ENCODE measurements at regions not wholly inside any gene's neighbourhood (a gene's known extent, or its start where the extent isn't known, plus 50 kb on each side); places are given as distances from the start of the nearest gene placed in this dataset.

GRCh38 chr3:22208844-22209243, 457.8 kb upstream of the ZNF385D start:
- no peaks in the 10 kb centered on the region for H3K9me3 ChIP-seq (ENCODE audit: control insufficient read depth, insufficient read depth, low read length)
- WGBS (ENCODE audit: insufficient coverage): no CpG with 5 or more reads among the region's 1 CpG
- no peak overlapping the region for H3K4me3 ChIP-seq (ENCODE audit: low read depth, low read length)
- H3K4me1 ChIP-seq (ENCODE audit: control insufficient read depth, insufficient read depth, low read length): no peaks in the 10 kb centered on the region
- H3K27me3 ChIP-seq (ENCODE audit: control insufficient read depth, insufficient read depth, low read length): no peaks in the 10 kb centered on the region
- H3K36me3 ChIP-seq (ENCODE audit: control insufficient read depth, insufficient read depth, low read length): no peaks in the 10 kb centered on the region
- no peak overlapping the region for H3K27ac ChIP-seq (ENCODE audit: low read depth, low read length)
- DNase-seq (ENCODE audit: low read depth in 4 of 6, low spot score in 6 of 6): peak in 1 of 6 donors; percentile 70

DNA sequence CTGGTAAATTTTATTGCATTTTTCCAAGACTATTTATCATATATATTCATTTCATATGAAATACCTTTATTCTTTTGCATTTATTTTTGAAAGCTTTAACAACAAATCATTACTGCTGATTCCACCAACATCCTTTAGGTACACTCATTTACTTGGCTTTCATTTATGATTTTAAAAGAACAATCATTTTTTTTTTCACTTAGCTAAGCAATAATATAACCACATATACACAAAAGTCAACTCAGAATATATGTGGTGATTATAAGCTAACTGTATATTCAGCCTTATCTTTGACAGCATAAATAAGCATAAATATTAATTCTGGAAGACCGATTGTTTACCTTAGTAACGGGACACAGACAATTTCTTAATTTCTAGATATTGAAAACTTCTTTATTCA, 458.6 kb upstream of the ZNF385D start:
- no peak for DNase-seq (ENCODE audit: low read depth in 4 of 6, low spot score in 6 of 6)
- Histone ChIP-seq H3K9me3 (ENCODE audit: control insufficient read depth, insufficient read depth, low read length) (no peaks in the 10 kb centered on the region), H3K27ac (ENCODE audit: low read depth, low read length) (no peak overlapping the region), H3K4me1 (ENCODE audit: control insufficient read depth, insufficient read depth, low read length) (no peaks in the 10 kb centered on the region), H3K36me3 (ENCODE audit: control insufficient read depth, insufficient read depth, low read length) (no peaks in the 10 kb centered on the region), H3K27me3 (ENCODE audit: control insufficient read depth, insufficient read depth, low read length) (no peaks in the 10 kb centered on the region), H3K4me3 (ENCODE audit: low read depth, low read length) (no peak overlapping the region)
- no CpG with 5 or more reads among the region's 2 CpGs for WGBS (ENCODE audit: insufficient coverage)

DNA sequence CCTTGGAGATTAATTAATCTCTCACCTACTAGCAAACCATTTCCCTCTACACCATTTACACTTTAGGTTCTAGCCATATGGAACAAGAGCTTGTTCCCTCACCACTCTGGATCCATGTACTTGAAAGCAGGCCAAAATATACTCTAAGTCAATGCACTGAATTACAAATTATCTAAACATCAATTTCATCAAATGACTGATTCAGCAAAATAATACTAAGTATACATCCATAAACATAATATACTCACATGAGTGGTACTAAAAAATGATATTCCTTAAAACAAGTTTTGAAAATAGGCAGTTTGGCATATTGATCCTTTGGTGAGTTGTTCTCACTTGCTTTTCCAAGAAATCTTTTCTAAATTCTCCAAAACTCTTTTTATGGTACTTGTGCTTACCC, 459.7 kb upstream of the ZNF385D start:
- Histone ChIP-seq H3K9me3 (ENCODE audit: control insufficient read depth, insufficient read depth, low read length) (no peaks in the 10 kb centered on the region), H3K4me3 (ENCODE audit: low read depth, low read length) (no peak overlapping the region), H3K36me3 (ENCODE audit: control insufficient read depth, insufficient read depth, low read length) (no peaks in the 10 kb centered on the region), H3K27ac (ENCODE audit: low read depth, low read length) (no peak overlapping the region), H3K4me1 (ENCODE audit: control insufficient read depth, insufficient read depth, low read length) (no peaks in the 10 kb centered on the region), H3K27me3 (ENCODE audit: control insufficient read depth, insufficient read depth, low read length) (no peaks in the 10 kb centered on the region)
- DNase-seq (ENCODE audit: low read depth in 4 of 6, low spot score in 6 of 6): no peak

DNA sequence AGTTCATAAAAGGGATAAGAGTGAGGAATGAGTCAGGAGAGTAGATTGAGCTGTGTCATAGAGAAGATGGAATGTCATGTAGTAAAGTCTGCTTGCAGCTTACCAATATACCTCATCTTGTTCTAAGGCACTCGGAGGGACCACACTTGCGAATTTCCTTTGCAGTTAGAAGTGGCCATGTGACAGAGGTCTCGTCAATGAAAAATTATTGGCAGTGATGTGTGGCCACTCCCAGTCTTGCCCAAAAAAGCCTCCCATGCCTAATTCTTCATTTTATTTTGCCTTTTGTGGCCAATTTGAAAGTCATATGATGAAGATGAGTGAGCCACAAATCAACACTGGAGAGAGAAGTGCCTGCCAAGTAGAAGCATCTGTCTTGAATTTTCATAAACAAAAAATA, 465.6 kb upstream of the ZNF385D start:
- Histone ChIP-seq H3K4me3 (ENCODE audit: low read depth, low read length) (no peak overlapping the region), H3K27ac (ENCODE audit: low read depth, low read length) (no peak overlapping the region), H3K4me1 (ENCODE audit: control insufficient read depth, insufficient read depth, low read length) (no peaks in the 10 kb centered on the region), H3K27me3 (ENCODE audit: control insufficient read depth, insufficient read depth, low read length) (no peaks in the 10 kb centered on the region), H3K9me3 (ENCODE audit: control insufficient read depth, insufficient read depth, low read length) (no peaks in the 10 kb centered on the region), H3K36me3 (ENCODE audit: control insufficient read depth, insufficient read depth, low read length) (no peaks in the 10 kb centered on the region)
- 100% methylated on average over 1 of the region's 3 CpGs for WGBS (ENCODE audit: insufficient coverage)
- DNase-seq (ENCODE audit: low read depth in 4 of 6, low spot score in 6 of 6): no peak

GRCh38 chr3:22225161-22225560, 474.2 kb upstream of the ZNF385D start:
- DNase-seq (ENCODE audit: low read depth in 4 of 6, low spot score in 6 of 6): no peak
- H3K27ac ChIP-seq (ENCODE audit: low read depth, low read length): no peak overlapping the region
- no peaks in the 10 kb centered on the region for H3K4me1 ChIP-seq (ENCODE audit: control insufficient read depth, insufficient read depth, low read length)
- no peaks in the 10 kb centered on the region for H3K36me3 ChIP-seq (ENCODE audit: control insufficient read depth, insufficient read depth, low read length)
- 80% methylated on average over 2 of the region's 7 CpGs for WGBS (ENCODE audit: insufficient coverage)
- H3K9me3 ChIP-seq (ENCODE audit: control insufficient read depth, insufficient read depth, low read length): no peaks in the 10 kb centered on the region
- no peak overlapping the region for H3K4me3 ChIP-seq (ENCODE audit: low read depth, low read length)
- H3K27me3 ChIP-seq (ENCODE audit: control insufficient read depth, insufficient read depth, low read length): no peaks in the 10 kb centered on the region

DNA sequence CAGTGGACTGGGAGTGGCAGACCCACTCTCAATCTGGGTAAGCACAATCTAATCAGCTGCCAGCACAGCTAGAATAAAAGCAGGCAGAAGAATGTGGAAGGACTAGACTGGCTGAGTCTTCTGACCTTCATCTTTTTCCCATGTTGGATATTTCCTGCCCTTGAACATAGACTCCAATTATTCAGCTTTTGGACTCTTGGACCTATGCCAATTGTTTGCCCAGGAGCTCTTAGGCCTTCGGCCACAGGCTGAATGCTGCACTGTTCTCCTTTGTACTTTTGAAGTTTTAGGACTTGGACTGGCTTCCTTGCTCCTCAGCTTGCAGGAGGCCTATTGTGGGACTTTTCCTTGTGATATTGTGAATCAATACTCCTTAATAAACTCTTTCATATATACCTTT, 477.7 kb upstream of the ZNF385D start:
- no peak overlapping the region for H3K27ac ChIP-seq (ENCODE audit: low read depth, low read length)
- no peak overlapping the region for H3K4me3 ChIP-seq (ENCODE audit: low read depth, low read length)
- H3K36me3 ChIP-seq (ENCODE audit: control insufficient read depth, insufficient read depth, low read length): no peaks in the 10 kb centered on the region
- no peak for DNase-seq (ENCODE audit: low read depth in 4 of 6, low spot score in 6 of 6)
- WGBS (ENCODE audit: insufficient coverage): no CpG with 5 or more reads among the region's 1 CpG
- no peaks in the 10 kb centered on the region for H3K27me3 ChIP-seq (ENCODE audit: control insufficient read depth, insufficient read depth, low read length)
- H3K4me1 ChIP-seq (ENCODE audit: control insufficient read depth, insufficient read depth, low read length): no peaks in the 10 kb centered on the region
- no peaks in the 10 kb centered on the region for H3K9me3 ChIP-seq (ENCODE audit: control insufficient read depth, insufficient read depth, low read length)

- WGBS (ENCODE audit: insufficient coverage): 92% methylated on average over 1 of the region's 1 CpG
- H3K4me3 ChIP-seq (ENCODE audit: low read depth, low read length): no peak overlapping the region
- DNase-seq (ENCODE audit: low read depth in 4 of 6, low spot score in 6 of 6): no peak
- no peaks in the 10 kb centered on the region for H3K36me3 ChIP-seq (ENCODE audit: control insufficient read depth, insufficient read depth, low read length)
- H3K27ac ChIP-seq (ENCODE audit: low read depth, low read length): no peak overlapping the region
- no peaks in the 10 kb centered on the region for H3K27me3 ChIP-seq (ENCODE audit: control insufficient read depth, insufficient read depth, low read length)
- no peaks in the 10 kb centered on the region for H3K9me3 ChIP-seq (ENCODE audit: control insufficient read depth, insufficient read depth, low read length)
- no peaks in the 10 kb centered on the region for H3K4me1 ChIP-seq (ENCODE audit: control insufficient read depth, insufficient read depth, low read length)
Measured at GRCh38 chr3:22231061-22231460, 480.1 kb upstream of the ZNF385D start.

- Histone ChIP-seq H3K4me1 (ENCODE audit: control insufficient read depth, insufficient read depth, low read length) (no peaks in the 10 kb centered on the region), H3K4me3 (ENCODE audit: low read depth, low read length) (no peak overlapping the region), H3K27me3 (ENCODE audit: control insufficient read depth, insufficient read depth, low read length) (no peaks in the 10 kb centered on the region), H3K9me3 (ENCODE audit: control insufficient read depth, insufficient read depth, low read length) (no peaks in the 10 kb centered on the region), H3K36me3 (ENCODE audit: control insufficient read depth, insufficient read depth, low read length) (no peaks in the 10 kb centered on the region), H3K27ac (ENCODE audit: low read depth, low read length) (no peak overlapping the region)
- WGBS (ENCODE audit: insufficient coverage): no CpG with 5 or more reads among the region's 3 CpGs
- DNase-seq (ENCODE audit: low read depth in 4 of 6, low spot score in 6 of 6): no peak
Measured at GRCh38 chr3:22236490-22237270, 485.7 kb upstream of the ZNF385D start.

- no peaks in the 10 kb centered on the region for H3K9me3 ChIP-seq (ENCODE audit: control insufficient read depth, insufficient read depth, low read length)
- no peaks in the 10 kb centered on the region for H3K27me3 ChIP-seq (ENCODE audit: control insufficient read depth, insufficient read depth, low read length)
- no peak overlapping the region for H3K4me3 ChIP-seq (ENCODE audit: low read depth, low read length)
- H3K36me3 ChIP-seq (ENCODE audit: control insufficient read depth, insufficient read depth, low read length): no peaks in the 10 kb centered on the region
- DNase-seq (ENCODE audit: low read depth in 4 of 6, low spot score in 6 of 6): no peak
- H3K27ac ChIP-seq (ENCODE audit: low read depth, low read length): no peak overlapping the region
- WGBS (ENCODE audit: insufficient coverage): no CpG with 5 or more reads among the region's 4 CpGs
- H3K4me1 ChIP-seq (ENCODE audit: control insufficient read depth, insufficient read depth, low read length): no peaks in the 10 kb centered on the region
Measured at GRCh38 chr3:22239011-22239410, 488.0 kb upstream of the ZNF385D start.

DNA sequence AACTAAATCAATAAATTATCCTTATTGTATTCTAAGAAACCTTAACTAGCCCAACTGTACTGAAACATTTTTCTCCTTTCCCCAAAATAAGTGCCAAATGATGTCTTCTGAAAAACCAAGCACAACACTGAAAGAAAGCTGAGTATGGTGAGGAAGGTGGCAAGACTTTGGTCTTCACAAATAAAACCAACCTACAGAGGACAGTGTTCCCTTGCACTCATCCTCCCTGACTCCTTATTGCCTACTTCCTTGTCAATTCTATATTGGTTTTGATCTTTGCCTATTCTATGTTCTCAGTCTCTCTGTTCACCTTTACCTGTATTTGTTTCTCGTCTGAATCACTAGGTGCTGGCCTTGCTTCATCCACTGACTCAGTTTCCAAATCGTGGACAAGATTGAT, 490.1 kb upstream of the ZNF385D start:
- Histone ChIP-seq H3K27ac (ENCODE audit: low read depth, low read length) (no peak overlapping the region), H3K27me3 (ENCODE audit: control insufficient read depth, insufficient read depth, low read length) (no peaks in the 10 kb centered on the region), H3K4me1 (ENCODE audit: control insufficient read depth, insufficient read depth, low read length) (no peaks in the 10 kb centered on the region), H3K36me3 (ENCODE audit: control insufficient read depth, insufficient read depth, low read length) (no peaks in the 10 kb centered on the region), H3K4me3 (ENCODE audit: low read depth, low read length) (no peak overlapping the region), H3K9me3 (ENCODE audit: control insufficient read depth, insufficient read depth, low read length) (no peaks in the 10 kb centered on the region)
- no CpG with 5 or more reads among the region's 2 CpGs for WGBS (ENCODE audit: insufficient coverage)
- DNase-seq (ENCODE audit: low read depth in 4 of 6, low spot score in 6 of 6): no peak
